A549 (cell line): ENCODE measurements at regions not wholly inside any gene's neighbourhood (a gene's known extent, or its start where the extent isn't known, plus 50 kb on each side); places are given as distances from the start of the nearest gene placed in this dataset.

Experiments
- ATAC-seq, 2 experiments: fragments of 200-7000 bp in 1 of 2; fragments of >200 bp in 1 of 2; cut with Nextera tagmentation in 1 of 2; cut with Tn5 transposase in 1 of 2; 3 replicates each; pipeline versions ENCODE4 v1.8.0 to v1.9.1; 2018 to 2020; ENCODE audit warnings: mild to moderate bottlenecking in 1 of 2, moderate library complexity in 1 of 2
- CTCF ChIA-PET: fragments of 300-600 bp; sonication (Branson Sonifier 250); formaldehyde crosslinking; extraction: SDS; loops from one replicate; lab custom pipeline; 2021; ENCODE audit warnings: antibody characterized with exemption, inconsistent platforms; lab: Yijun Ruan, JAX
- POLR2A ChIA-PET: fragments of 350-600 bp; formaldehyde crosslinking; extraction: SDS; loops from one replicate; lab custom pipeline; 2021; ENCODE audit warnings: antibody characterized with exemption, inconsistent platforms; lab: Yijun Ruan, JAX
- DNase-seq, 2 experiments: peaks; one replicate each; pipeline versions ENCODE4 v3.0.0 to v3.0.0-alpha.2; 2011 to 2016; ENCODE audit warnings: low read depth in 1 of 2, low spot score in 1 of 2
- FAIRE-seq: peaks from 2 replicates; lab custom pipeline; 2011; peaks lifted over from hg19 to GRCh38; lab: Jason Lieb, UNC
- H3K27ac ChIP-seq, 2 experiments: fragments of >200 bp; sonication (Bioruptor Twin); formaldehyde crosslinking; 3 replicates each; pipeline ENCODE4 v1.5.1; 2016 to 2017
- H3K4me1 ChIP-seq: fragments of >200 bp; sonication (Bioruptor Twin); formaldehyde crosslinking; 3 replicates; pipeline ENCODE4 v1.6.1; 2016
- H3K4me2 ChIP-seq: fragments of >200 bp; sonication (Bioruptor Twin); formaldehyde crosslinking; 3 replicates; pipeline ENCODE4 v1.6.1; 2016
- H3K4me3 ChIP-seq: fragments of >200 bp; sonication (Bioruptor Twin); formaldehyde crosslinking; 3 replicates; pipeline ENCODE4 v1.5.1; 2016
- H3K9me3 ChIP-seq: fragments of >200 bp; sonication (Bioruptor Twin); formaldehyde crosslinking; 3 replicates; pipeline ENCODE4 v1.6.1; 2016
- BHLHE40 ChIP-seq: IDR thresholded peaks from 2 replicates; pipeline ENCODE4 v1.6.1; 2012; ENCODE audit warnings: low read depth, low read length, inconsistent platforms
- CHD4 ChIP-seq: fragments of 200-600 bp; sonication (generic); IDR thresholded peaks from 2 replicates; pipeline ENCODE4 v1.6.1; 2016; ENCODE audit warnings: antibody characterized with exemption, mild to moderate bottlenecking, borderline replicate concordance
- EHMT2 ChIP-seq: fragments of 200-600 bp; sonication (generic); IDR thresholded peaks from 2 replicates; pipeline ENCODE4 v1.6.1; 2016; ENCODE audit warnings: antibody characterized with exemption, low read depth, mild to moderate bottlenecking, moderate library complexity
- EP300 ChIP-seq, 2 experiments: fragments of >200 bp; sonication (Bioruptor Twin); formaldehyde crosslinking; IDR thresholded peaks; 2 replicates in 1 of 2; 3 replicates in 1 of 2; pipeline ENCODE4 v1.6.1; 2016 to 2017
- FOSL2 ChIP-seq, 2 experiments: fragments of 450-650 bp in 1 of 2; fragments of >200 bp in 1 of 2; sonication (Bioruptor Twin) in 1 of 2; formaldehyde crosslinking; IDR thresholded peaks; 2 replicates each; pipeline versions ENCODE4 v1.5.0 to v1.6.1; 2016 to 2020; ENCODE audit warnings: mild to moderate bottlenecking in 1 of 2, moderate library complexity in 1 of 2
- FOXS1 ChIP-seq: fragments of 250-450 bp; sonication (Bioruptor Pico); IDR thresholded peaks from 2 replicates; pipeline ENCODE4 v1.5.0; 2020; ENCODE audit warnings: mild to moderate bottlenecking, moderate library complexity
- HDAC2 ChIP-seq: fragments of 200-600 bp; sonication (generic); IDR thresholded peaks from 2 replicates; pipeline ENCODE4 v1.6.1; 2016
- HEYL ChIP-seq: fragments of 250-450 bp; sonication (Bioruptor Pico); IDR thresholded peaks from 2 replicates; pipeline ENCODE4 v1.8.0; 2021; ENCODE audit warnings: mild to moderate bottlenecking, moderate library complexity
- HMGXB4 ChIP-seq: fragments of 250-450 bp; sonication (Bioruptor Pico); IDR thresholded peaks from 2 replicates; pipeline ENCODE4 v1.5.0; 2021; ENCODE audit warnings: mild to moderate bottlenecking, moderate library complexity, borderline replicate concordance
- HOXA7 ChIP-seq: fragments of 250-450 bp; sonication (Bioruptor Pico); IDR thresholded peaks from 2 replicates; pipeline ENCODE4 v1.5.0; 2020; ENCODE audit warnings: mild to moderate bottlenecking, moderate library complexity
- HOXB13 ChIP-seq: fragments of 250-450 bp; sonication (Bioruptor Pico); IDR thresholded peaks from 2 replicates; pipeline ENCODE4 v1.5.0; 2020; ENCODE audit warnings: low read depth, mild to moderate bottlenecking, moderate library complexity
- JUN ChIP-seq, 2 experiments: fragments of >200 bp; sonication (Bioruptor Twin); formaldehyde crosslinking; IDR thresholded peaks; 2 replicates in 1 of 2; 3 replicates in 1 of 2; pipeline ENCODE4 v1.6.1; 2016 to 2017
- KDM1A ChIP-seq: fragments of 200-600 bp; sonication (generic); IDR thresholded peaks from 2 replicates; pipeline ENCODE4 v1.6.1; 2016; ENCODE audit warnings: low read depth, mild to moderate bottlenecking
- KDM5A ChIP-seq: fragments of 200-600 bp; sonication (generic); IDR thresholded peaks from 2 replicates; pipeline ENCODE4 v1.6.1; 2016; ENCODE audit warnings: antibody characterized with exemption, mild to moderate bottlenecking
- MAFK ChIP-seq: fragments of 450-650 bp; IDR thresholded peaks from 2 replicates; pipeline ENCODE4 v1.6.1; 2014; ENCODE audit not compliant: partially characterized antibody
- MAX ChIP-seq: IDR thresholded peaks from 2 replicates; pipeline ENCODE4 v1.6.1; 2012
- MAZ ChIP-seq: fragments of 150-350 bp; IDR thresholded peaks from 2 replicates; pipeline ENCODE4 v1.6.1; 2014; ENCODE audit warnings: antibody characterized with exemption, low read depth, low read length, borderline replicate concordance
- NR3C1 ChIP-seq: fragments of >200 bp; sonication (Bioruptor Twin); formaldehyde crosslinking; IDR thresholded peaks from 3 replicates; pipeline ENCODE4 v1.6.1; 2017
- PBX3 ChIP-seq: IDR thresholded peaks from 2 replicates; pipeline ENCODE4 v1.6.1; 2012
- POLR2AphosphoS2 ChIP-seq: conservative IDR thresholded peaks from 2 replicates; pipeline ENCODE4 v1.6.1; 2012; ENCODE audit warnings: low read length, improper control_type of control experiment, inconsistent platforms
- REST ChIP-seq: fragments of 200-600 bp; sonication (generic); IDR thresholded peaks from 2 replicates; pipeline ENCODE4 v1.6.1; 2016; ENCODE audit warnings: antibody characterized with exemption, mild to moderate bottlenecking, moderate library complexity
- RFX5 ChIP-seq: fragments of 450-650 bp; IDR thresholded peaks from 2 replicates; pipeline ENCODE4 v1.7.1; 2014; ENCODE audit warnings: antibody characterized with exemption, mild to moderate bottlenecking, moderate library complexity
- RNF2 ChIP-seq: fragments of 200-600 bp; sonication (generic); IDR thresholded peaks from 2 replicates; pipeline ENCODE4 v1.6.1; 2016; ENCODE audit warnings: low read depth, mild to moderate bottlenecking, antibody characterized with exemption, moderate library complexity, borderline replicate concordance
- TFCP2L1 ChIP-seq: fragments of 250-450 bp; sonication (Bioruptor Pico); IDR thresholded peaks from 2 replicates; pipeline ENCODE4 v1.5.0; 2021; ENCODE audit warnings: mild to moderate bottlenecking
- TP53 ChIP-seq: fragments of 250-450 bp; sonication (Bioruptor Pico); IDR thresholded peaks from 2 replicates; pipeline ENCODE4 v1.5.0; 2021; ENCODE audit warnings: mild to moderate bottlenecking, moderate library complexity
- WGBS: methylation state at CpG from one replicate; pipeline ENCODE4 v1.1.6; 2017; ENCODE audit errors: missing lambda C conversion rate; 5-methylcytosine and 5-hydroxymethylcytosine counted together

- DNase-seq: no peak
- no peak for FAIRE-seq
- H3K4me1 ChIP-seq: no peaks in the 10 kb centered on the region
- no peak for TF ChIP-seq EP300 (IDR thresholded peaks at IDR 0.05)
- TF ChIP-seq FOXS1: no peak
- no peak for TF ChIP-seq PBX3
- TF ChIP-seq POLR2AphosphoS2: no peak
- TF ChIP-seq REST: no peak
- no peak for TF ChIP-seq JUN (IDR thresholded peaks at IDR 0.05)
- TF ChIP-seq TP53 (CRISPR knock-in tag): no peak
- TF ChIP-seq HMGXB4 (CRISPR knock-in tag): no peak
- no peak for TF ChIP-seq HEYL (CRISPR knock-in tag)
- TF ChIP-seq TFCP2L1: no peak
- TF ChIP-seq FOSL2 (IDR thresholded peaks at IDR 0.05): no peak
- no peak for TF ChIP-seq FOSL2 (CRISPR knock-in tag; IDR thresholded peaks at IDR 0.05)
- TF ChIP-seq HDAC2: no peak
- no peak for TF ChIP-seq KDM1A
- TF ChIP-seq MAX: no peak
- TF ChIP-seq KDM5A: no peak
- no peak for TF ChIP-seq CHD4
- no peak for TF ChIP-seq HOXB13 (CRISPR knock-in tag)
- no peak overlapping the region for H3K4me2 ChIP-seq
- H3K4me3 ChIP-seq: no peak overlapping the region
- POLR2A ChIA-PET: no interaction called here
- no peak for ATAC-seq
- no peaks in the 10 kb centered on the region for H3K9me3 ChIP-seq
- H3K27ac ChIP-seq: no peak overlapping the region
- CTCF ChIA-PET: no interaction called here
These were observed 536.5 kb downstream of the TMEM135 start for GRCh38 chr11:87574193-87574592.

- CTCF ChIA-PET: no interaction called here
- POLR2A ChIA-PET: no interaction called here
- Histone ChIP-seq H3K4me2 (no peak overlapping the region), H3K27ac (no peak overlapping the region), H3K9me3 (no peaks in the 10 kb centered on the region), H3K4me1 (no peaks in the 10 kb centered on the region), H3K4me3 (no peak overlapping the region)
- DNase-seq (no peak), ATAC-seq (no peak), FAIRE-seq (no peak)
- 4% methylated on average over 1 of the region's 1 CpG for WGBS
- TF ChIP-seq MAZ (no peak), HOXA7 (CRISPR knock-in tag) (no peak), BHLHE40 (no peak), EHMT2 (no peak), KDM1A (no peak), NR3C1 (no peak), REST (no peak), RNF2 (no peak), TFCP2L1 (no peak), MAFK (no peak), RFX5 (no peak), PBX3 (no peak)
These were observed 536.0 kb downstream of the TMEM135 start for GRCh38 chr11:87573708-87574107.
